HG03460 (cell line): ENCODE measurements at regions not wholly inside any gene's neighbourhood (a gene's known extent, or its start where the extent isn't known, plus 50 kb on each side); places are given as distances from the start of the nearest gene placed in this dataset.

Experiments
- ATAC-seq: cut with Tn5 transposase; IDR thresholded peaks from one replicate; pipeline ENCODE4 v1.9.1; 2021; ENCODE audit not compliant: unreplicated experiment

DNA sequence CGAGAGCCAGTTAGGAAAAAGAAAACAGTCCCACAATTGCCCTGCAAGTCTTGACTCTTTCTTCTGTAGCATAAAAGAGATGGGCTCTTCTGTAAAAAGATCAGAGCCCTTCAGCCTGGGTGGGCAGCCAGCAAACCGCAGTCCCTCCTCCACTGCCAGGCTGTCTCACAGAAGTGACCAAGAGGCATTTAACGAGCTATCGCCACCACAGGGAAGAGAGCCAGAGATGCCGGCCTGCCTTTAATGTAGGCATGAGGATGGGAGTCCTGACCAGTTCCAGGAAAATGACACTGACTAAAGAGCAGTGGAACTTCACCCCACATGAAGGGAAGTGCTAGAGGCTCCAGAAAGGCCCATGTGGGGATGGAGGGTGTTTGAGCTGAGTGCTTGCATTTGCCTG is 264.6 kb downstream of the NDUFS4 start:
- ATAC-seq: no peak

DNA sequence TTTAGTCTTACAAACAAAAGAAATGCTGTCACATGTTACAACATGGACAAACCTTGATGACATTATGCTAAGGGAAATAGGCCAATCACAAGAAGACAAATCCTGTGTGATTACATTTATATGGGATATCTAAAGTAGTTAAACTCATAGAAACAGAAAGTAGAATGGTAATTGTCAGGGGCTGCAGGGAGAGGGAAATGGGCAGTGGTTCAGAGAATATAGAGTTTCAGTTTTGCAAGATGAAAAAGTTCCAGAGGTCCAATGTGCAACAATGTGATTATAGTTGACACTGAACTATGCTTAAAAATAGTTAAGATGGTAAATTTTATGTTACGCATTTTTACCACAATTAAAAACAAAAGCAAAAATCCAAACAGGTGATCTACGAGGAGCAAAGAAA is 265.5 kb downstream of the NDUFS4 start:
- no peak for ATAC-seq

- no peak for ATAC-seq
These were observed 266.1 kb downstream of the NDUFS4 start for GRCh38 chr5:53826504-53826903.

GRCh38 chr5:53827211-53827651 is 266.8 kb downstream of the NDUFS4 start:
- ATAC-seq: no peak

GRCh38 chr5:53831496-53831895 is 271.1 kb downstream of the NDUFS4 start:
- ATAC-seq: no peak
